DOHH2 (cell line): ENCODE measurements at regions not wholly inside any gene's neighbourhood (a gene's known extent, or its start where the extent isn't known, plus 50 kb on each side); places are given as distances from the start of the nearest gene placed in this dataset.

Experiments used
- EZH2phosphoT487 ChIP-seq: fragments of 200-600 bp; sonication (generic); IDR thresholded peaks from 2 replicates; pipeline ENCODE4 v1.6.1; 2017; ENCODE audit warnings: borderline replicate concordance, mild to moderate bottlenecking, antibody characterized with exemption, low read length, moderate library complexity, mixed read lengths
- TF ChIP-seq, protein P1 (sequence below): fragments of 200-600 bp; sonication (generic); IDR thresholded peaks from one replicate; pipeline ENCODE4 v1.5.1; 2014; ENCODE audit warnings: antibody characterized with exemption, mild to moderate bottlenecking, low read depth, low read length; ENCODE audit not compliant: poor library complexity, severe bottlenecking

DNA sequence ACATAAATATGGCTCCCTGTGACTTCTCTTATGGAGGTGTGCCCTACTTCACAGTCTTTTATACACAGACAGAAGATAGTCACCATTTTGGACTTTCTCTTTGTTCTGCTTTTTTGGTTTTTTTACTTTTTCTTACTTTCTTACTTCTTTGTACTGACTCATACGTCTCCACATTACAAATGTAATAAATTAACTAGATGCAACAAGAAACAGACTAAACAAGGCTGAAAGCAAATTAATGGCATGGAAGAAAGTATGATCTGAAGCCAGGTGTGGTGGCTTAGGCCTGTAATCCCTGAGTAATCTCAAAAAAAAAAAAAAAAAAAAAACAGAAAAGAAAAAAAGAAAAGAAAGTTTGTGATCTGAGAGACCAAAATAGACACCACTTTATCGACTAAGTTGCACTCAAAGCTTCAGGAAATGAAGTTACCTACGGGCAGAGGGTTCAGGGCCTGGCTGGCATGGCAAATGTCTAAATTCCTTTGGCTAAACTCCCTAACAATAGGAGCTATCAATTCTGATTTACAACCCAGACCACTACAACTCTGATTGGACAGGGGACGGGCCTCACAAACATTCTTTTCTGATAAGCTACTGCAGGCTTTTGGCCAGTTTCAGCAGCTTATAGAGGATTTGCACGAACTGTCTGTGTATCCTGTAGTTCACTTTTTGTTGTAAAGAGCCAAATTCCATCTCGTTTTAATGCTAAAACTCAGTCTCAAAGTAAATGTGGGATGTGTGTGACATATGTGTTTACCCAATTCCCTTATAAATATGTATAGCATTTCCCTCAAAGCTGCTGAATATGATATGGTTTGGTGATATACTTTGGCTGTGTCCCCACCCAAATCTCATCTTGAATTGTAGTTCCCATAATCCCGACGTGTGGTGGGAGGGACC lies 129.1 kb downstream of the SEPTIN14 start:
- TF ChIP-seq, protein P1, sequence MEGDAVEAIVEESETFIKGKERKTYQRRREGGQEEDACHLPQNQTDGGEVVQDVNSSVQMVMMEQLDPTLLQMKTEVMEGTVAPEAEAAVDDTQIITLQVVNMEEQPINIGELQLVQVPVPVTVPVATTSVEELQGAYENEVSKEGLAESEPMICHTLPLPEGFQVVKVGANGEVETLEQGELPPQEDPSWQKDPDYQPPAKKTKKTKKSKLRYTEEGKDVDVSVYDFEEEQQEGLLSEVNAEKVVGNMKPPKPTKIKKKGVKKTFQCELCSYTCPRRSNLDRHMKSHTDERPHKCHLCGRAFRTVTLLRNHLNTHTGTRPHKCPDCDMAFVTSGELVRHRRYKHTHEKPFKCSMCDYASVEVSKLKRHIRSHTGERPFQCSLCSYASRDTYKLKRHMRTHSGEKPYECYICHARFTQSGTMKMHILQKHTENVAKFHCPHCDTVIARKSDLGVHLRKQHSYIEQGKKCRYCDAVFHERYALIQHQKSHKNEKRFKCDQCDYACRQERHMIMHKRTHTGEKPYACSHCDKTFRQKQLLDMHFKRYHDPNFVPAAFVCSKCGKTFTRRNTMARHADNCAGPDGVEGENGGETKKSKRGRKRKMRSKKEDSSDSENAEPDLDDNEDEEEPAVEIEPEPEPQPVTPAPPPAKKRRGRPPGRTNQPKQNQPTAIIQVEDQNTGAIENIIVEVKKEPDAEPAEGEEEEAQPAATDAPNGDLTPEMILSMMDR: no peak
- no peak for TF ChIP-seq EZH2phosphoT487
